PFSK-1 (cell line): ENCODE measurements at regions not wholly inside any gene's neighbourhood (a gene's known extent, or its start where the extent isn't known, plus 50 kb on each side); places are given as distances from the start of the nearest gene placed in this dataset.
A peak's percentile ranks its signal among the peaks of the same experiment; 100 is the strongest.

Experiments used
- FOXP2 ChIP-seq: optimal IDR thresholded peaks from 2 replicates; pipeline ENCODE3; 2011; ENCODE audit warnings: borderline replicate concordance, control low read depth, inconsistent platforms; ENCODE audit not compliant: insufficient read depth; ENCODE audit errors: extremely low read length, extremely low read depth
- POLR2AphosphoS5 ChIP-seq: IDR thresholded peaks from 2 replicates; pipeline ENCODE4 v1.6.1; 2012; ENCODE audit warnings: low read depth, mild to moderate bottlenecking, control low read depth, low read length, moderate library complexity
- REST ChIP-seq, 2 experiments: IDR thresholded peaks; 2 replicates each; pipeline versions ENCODE4 v1.6.1 to v1.8.0; 2011 to 2012; ENCODE audit warnings: low read depth in 2 of 2, low read length in 2 of 2, control low read depth in 1 of 2, inconsistent platforms in 1 of 2, mild to moderate bottlenecking in 1 of 2, moderate library complexity in 1 of 2; ENCODE audit not compliant: insufficient read depth in 1 of 2
- SIN3A ChIP-seq: IDR thresholded peaks from 2 replicates; pipeline ENCODE4 v1.6.1; 2012; ENCODE audit warnings: mild to moderate bottlenecking, low read length, moderate library complexity, borderline replicate concordance; ENCODE audit not compliant: insufficient read depth
- TAF1 ChIP-seq: IDR thresholded peaks from 2 replicates; pipeline ENCODE4 v1.6.1; 2012; ENCODE audit warnings: low read length, control low read depth, borderline replicate concordance; ENCODE audit not compliant: insufficient read depth

DNA sequence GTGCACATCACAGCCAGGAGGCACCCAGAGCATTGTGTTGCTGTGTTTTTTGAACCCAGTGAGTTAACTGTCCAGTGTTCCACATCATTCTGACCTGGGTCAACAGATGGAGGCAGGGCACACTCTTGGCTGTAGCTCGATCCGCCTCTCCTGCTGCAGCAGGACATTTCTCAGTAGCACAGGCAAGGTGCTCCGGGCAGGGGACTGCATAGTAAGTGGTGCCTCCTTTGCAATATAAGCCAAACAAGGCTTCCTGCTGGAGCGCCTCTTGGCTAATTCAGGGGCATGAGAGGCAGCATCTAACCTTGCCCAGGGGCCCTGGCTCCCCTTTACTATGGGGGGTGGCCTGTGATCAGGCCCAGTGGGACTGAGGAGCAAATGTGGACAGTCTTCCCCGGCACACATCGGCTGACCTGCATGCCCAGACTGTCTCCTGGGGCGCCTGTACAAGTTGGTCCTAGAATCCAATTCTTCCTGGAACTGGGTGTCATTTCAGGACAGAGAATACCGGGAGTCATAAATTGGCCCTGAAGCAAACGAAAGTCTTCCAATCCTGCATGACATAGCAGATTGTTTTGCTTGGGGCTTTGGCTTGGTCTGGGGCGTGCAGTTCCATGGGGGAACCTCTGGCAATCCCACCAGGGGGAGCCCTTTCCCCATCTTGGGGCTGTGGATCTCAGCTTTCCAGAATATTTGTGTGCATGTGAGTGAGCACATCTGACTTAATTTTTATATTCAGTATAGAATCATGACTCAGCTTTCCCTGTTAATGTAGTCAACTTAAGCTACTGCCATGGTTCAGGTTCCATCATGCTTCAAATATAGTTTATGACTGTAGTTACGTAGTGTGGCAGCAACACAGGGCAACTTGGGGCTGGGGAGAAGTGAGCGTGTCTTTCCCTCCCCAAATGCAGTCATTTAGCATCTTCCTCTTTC is 56.0 kb upstream of the DDR1 start:
- no peak for TF ChIP-seq REST (IDR thresholded peaks at IDR 0.05; ENCODE audit: insufficient read depth in 1 of 2, low read depth in 2 of 2, low read length in 2 of 2)
- 0 out of 2 replicates have a peak, but pooled peaks have one; percentile 26 for TF ChIP-seq SIN3A
- no peak for TF ChIP-seq TAF1
- no peak for TF ChIP-seq POLR2AphosphoS5
- no peak for TF ChIP-seq FOXP2
